ENCODE measurements at regions not wholly inside any gene's neighbourhood (a gene's known extent, or its start where the extent isn't known, plus 50 kb on each side); places are given as distances from the start of the nearest gene placed in this dataset.

- Histone ChIP-seq H4K20me1 (ENCODE audit: insufficient read depth, low read length) (no peaks in the 10 kb centered on the region), H3K9me3 (ENCODE audit: low read length) (peaks cover 16% of the 10 kb centered on the region; the same call in 1 of the 2 replicates), H3K27me3 (ENCODE audit: control insufficient read depth in 1 of 2, insufficient read depth in 2 of 2, low read length in 2 of 2) (no peaks in the 10 kb centered on the region; a peak in 1 of 5 replicates), H2AFZ (ENCODE audit: low read length) (no peak overlapping the region), H3K36me3 (replicated peaks in 1 of 2; ENCODE audit: control insufficient read depth in 1 of 2, insufficient read depth in 2 of 2, low read length in 2 of 2) (no peaks in the 10 kb centered on the region), H3K4me2 (ENCODE audit: low read depth, low read length) (no peak overlapping the region), H3K9ac (ENCODE audit: insufficient read depth, low read depth, low read length) (no peak overlapping the region), H3K27ac (ENCODE audit: extremely low read length, insufficient read depth, low read length) (no peak overlapping the region), H3K4me3 (replicated peaks in 1 of 3; ENCODE audit: insufficient read depth in 1 of 3, low read depth in 2 of 3, low read length in 3 of 3) (no peak overlapping the region), H3K79me2 (ENCODE audit: insufficient read depth, low read length) (no peaks in the 10 kb centered on the region), H3K4me1 (ENCODE audit: insufficient read depth, low read length) (no peaks in the 10 kb centered on the region)
- POLR2A ChIA-PET: no interaction called here
- intact Hi-C loops (cut with micrococcal nuclease; ENCODE audit: unreplicated experiment): no loop called here
- BruUV-seq (replicated peaks): no TSS peak
- in situ Hi-C loops (cut with HindIII; ENCODE audit: extremely low pct_ligation_motif_present, low pct_unique_long_range_greater_than_20kb): no loop called here
- ATAC-seq (no peak), DNase-seq (ENCODE audit: low spot score) (no peak), FAIRE-seq (no peak)
- CTCF ChIA-PET (ENCODE audit: low intra/inter-chr PET ratio, low total read pairs): no interaction called here
- WGBS (ENCODE audit: low lambda C conversion rate): 24% methylated on average over 4 of the region's 4 CpGs
- TF ChIP-seq PRDM15 (CRISPR knock-in tag; IDR thresholded peaks at IDR 0.05): no peak
- TF ChIP-seq MEF2D (CRISPR knock-in tag; IDR thresholded peaks at IDR 0.05): no peak
- TF ChIP-seq HNF1A (IDR thresholded peaks at IDR 0.05; ENCODE audit: low read depth): no peak
- TF ChIP-seq HNF1A (CRISPR knock-in tag; IDR thresholded peaks at IDR 0.05; ENCODE audit: borderline replicate concordance): no peak
- TF ChIP-seq RARG (CRISPR knock-in tag; IDR thresholded peaks at IDR 0.05; ENCODE audit: low read depth): no peak
- no peak for TF ChIP-seq TGIF2 (CRISPR knock-in tag; IDR thresholded peaks at IDR 0.05)
- no peak for TF ChIP-seq NCOA1 (CRISPR knock-in tag; IDR thresholded peaks at IDR 0.05)
- no peak for TF ChIP-seq TBP (CRISPR knock-in tag; IDR thresholded peaks at IDR 0.05)
- no peak for TF ChIP-seq JUNB (CRISPR knock-in tag; IDR thresholded peaks at IDR 0.05; ENCODE audit: borderline replicate concordance)
- TF ChIP-seq FOXC1 (CRISPR knock-in tag; IDR thresholded peaks at IDR 0.05; ENCODE audit: borderline replicate concordance): no peak
- TF ChIP-seq BCL6 (CRISPR knock-in tag; IDR thresholded peaks at IDR 0.05): no peak
- no peak for TF ChIP-seq GTF2F1 (IDR thresholded peaks at IDR 0.05; ENCODE audit: low read length)
- no peak for TF ChIP-seq ATF2 (CRISPR knock-in tag; IDR thresholded peaks at IDR 0.05)
Measured at GRCh38 chr4:148730766-148731165, 288.6 kb upstream of the NR3C2 start.

All from HepG2 (cell line).